Stimulated activated CD4-positive, alpha-beta T cell treated with anti-CD3 and anti-CD28 coated beads, Interleukin-15, amount 100 ng/mL, for 48 hours (primary cell): ENCODE measurements at regions not wholly inside any gene's neighbourhood (a gene's known extent, or its start where the extent isn't known, plus 50 kb on each side); places are given as distances from the start of the nearest gene placed in this dataset.
"Not testable (repeated sequence)": the region's sequence is repeated elsewhere in the genome, so short reads cannot be mapped to it uniquely, and the experiment has no call there.

Experiments
- DNase-seq, 2 donors: peaks; one replicate each; pipeline ENCODE4 v3.0.0-alpha.2; 2020; ENCODE audit warnings: low read depth in 2 of 2

GRCh38 chr9:86614871-86615849 lies 260.9 kb upstream of the TUT7 start:
- no peak for DNase-seq

DNA sequence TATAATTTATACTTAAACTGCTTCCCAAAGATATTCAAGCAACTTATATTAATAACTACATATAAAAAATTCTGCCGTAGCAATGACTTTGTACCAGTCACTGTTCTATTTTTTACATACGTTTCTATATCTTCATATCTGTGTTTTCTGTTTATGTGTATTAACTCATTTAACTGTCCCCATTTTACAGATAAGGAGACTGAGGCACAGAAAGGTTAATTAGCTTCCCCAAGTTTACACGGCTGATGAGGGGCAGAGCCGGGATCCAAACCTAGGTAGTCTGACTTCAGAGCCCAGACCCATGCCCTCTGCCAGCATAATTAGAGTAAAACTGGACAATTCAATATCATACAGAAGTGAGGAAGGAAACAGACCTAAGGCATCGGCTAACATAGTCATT lies 259.7 kb upstream of the TUT7 start:
- DNase-seq = no peak

- not testable (repeated sequence) for DNase-seq
Measured at GRCh38 chr9:86611534-86611933, 257.3 kb upstream of the TUT7 start.

DNA sequence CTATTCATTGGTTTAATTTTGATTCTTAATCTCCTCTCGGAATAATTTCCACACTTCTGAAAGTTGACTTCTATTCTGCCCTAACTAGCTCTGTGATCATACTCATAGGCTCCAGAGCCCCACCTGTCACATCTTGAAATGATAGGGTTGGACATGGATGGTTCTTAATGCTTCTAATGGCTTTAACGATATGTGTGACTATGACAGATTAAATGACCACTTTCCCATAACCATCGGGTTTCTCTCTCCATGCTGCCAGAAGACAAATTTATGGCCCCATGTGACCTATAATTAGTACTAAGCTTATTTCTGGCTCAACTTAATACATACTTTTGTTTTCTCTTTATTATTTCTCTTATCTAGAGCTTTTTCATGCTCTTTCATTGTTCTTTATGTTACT lies 251.1 kb upstream of the TUT7 start:
- no peak for DNase-seq

DNA sequence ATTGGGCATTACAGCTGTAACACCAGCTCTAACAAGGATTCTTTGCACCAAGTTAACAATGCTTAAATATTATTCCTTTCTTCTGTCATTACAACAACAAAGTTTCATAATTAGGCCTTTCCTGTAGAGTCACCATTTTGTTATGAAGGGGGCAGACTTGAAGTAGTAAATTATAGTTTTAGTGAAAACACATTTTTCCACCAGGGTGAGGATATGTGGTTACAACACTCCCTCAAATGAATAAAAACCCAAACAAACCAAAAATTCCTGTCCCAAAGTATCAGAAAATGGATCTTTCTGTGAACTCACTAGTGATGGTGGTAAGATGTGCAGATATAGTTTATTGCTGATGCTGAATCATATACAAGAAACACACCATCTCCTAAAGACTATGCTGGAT lies 250.5 kb upstream of the TUT7 start:
- no peak for DNase-seq

GRCh38 chr9:86602715-86603114 lies 248.5 kb upstream of the TUT7 start:
- no peak for DNase-seq

- no peak for DNase-seq
Measured at GRCh38 chr9:86601697-86602096, 247.5 kb upstream of the TUT7 start.

GRCh38 chr9:86600977-86601376 lies 246.8 kb upstream of the TUT7 start:
- DNase-seq = no peak

GRCh38 chr9:86600291-86600690 lies 246.1 kb upstream of the TUT7 start:
- no peak for DNase-seq

- DNase-seq = no peak
Measured at GRCh38 chr9:86599561-86599960, 245.4 kb upstream of the TUT7 start.

DNA sequence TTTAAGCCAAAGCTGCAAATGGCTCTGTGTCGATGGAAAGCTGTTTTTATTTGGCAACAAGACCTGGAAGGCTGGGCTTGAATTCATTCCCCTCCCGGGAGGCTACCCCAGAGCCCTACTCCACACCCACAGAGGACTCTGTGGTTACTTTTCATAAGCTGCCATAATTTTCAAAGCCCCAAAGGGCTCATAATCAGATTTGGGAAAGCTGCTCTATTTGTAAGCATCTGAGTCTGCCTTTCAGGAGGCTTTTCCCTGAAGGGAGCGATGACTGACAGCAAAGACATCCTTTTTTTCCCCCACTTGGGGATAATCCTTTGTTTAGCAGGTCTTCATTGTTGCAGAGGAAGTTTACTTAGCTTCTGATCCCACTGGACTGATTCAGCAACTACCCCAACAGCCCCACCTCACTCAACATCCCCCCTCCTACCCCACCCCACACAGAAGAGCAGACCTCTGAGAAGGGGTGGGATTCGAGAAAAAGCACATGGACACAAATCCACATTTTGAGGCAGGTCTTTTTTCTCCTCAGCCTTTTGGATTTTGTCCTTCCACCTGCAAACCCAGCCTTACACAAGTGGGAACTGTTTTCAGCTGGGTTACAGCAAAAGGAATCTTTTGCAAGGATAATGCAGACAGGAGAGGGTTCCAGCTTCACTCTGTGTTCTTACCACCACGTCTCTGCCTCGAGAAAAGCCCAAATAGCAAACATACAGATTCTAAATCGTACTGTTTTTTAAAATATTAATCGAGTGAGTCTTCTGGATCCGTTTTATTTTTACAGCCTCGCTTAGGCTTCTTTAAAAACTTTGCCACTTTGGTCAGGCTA lies 244.4 kb upstream of the TUT7 start:
- no peak for DNase-seq

DNA sequence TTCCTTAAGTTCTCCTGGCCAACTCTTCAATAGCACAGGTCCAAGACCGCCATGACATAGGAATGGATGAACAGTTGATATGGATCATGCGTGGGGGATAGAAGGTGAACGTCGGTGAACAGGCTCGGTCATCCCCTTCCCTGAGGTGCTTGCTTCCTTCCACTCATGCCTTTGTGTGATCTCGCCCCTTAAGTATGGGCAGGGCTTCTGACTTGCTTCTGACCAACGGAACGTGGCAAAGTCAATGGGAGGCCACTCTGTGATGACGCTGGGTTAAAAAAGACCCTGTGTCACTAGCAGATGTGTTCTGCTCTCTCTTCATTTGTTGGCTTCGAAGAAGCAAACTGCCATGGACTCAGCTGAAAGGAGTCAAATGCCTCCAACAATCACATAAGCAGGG lies 240.5 kb upstream of the TUT7 start:
- no peak for DNase-seq

- no peak for DNase-seq
Measured at GRCh38 chr9:86591472-86591871, 237.3 kb upstream of the TUT7 start.

GRCh38 chr9:86589730-86590129 lies 235.5 kb upstream of the TUT7 start:
- DNase-seq = no peak

- DNase-seq = no peak
Measured at GRCh38 chr9:86589273-86589672, 235.1 kb upstream of the TUT7 start.

- no peak for DNase-seq
Measured at GRCh38 chr9:86586144-86586494, 231.9 kb upstream of the TUT7 start.

DNA sequence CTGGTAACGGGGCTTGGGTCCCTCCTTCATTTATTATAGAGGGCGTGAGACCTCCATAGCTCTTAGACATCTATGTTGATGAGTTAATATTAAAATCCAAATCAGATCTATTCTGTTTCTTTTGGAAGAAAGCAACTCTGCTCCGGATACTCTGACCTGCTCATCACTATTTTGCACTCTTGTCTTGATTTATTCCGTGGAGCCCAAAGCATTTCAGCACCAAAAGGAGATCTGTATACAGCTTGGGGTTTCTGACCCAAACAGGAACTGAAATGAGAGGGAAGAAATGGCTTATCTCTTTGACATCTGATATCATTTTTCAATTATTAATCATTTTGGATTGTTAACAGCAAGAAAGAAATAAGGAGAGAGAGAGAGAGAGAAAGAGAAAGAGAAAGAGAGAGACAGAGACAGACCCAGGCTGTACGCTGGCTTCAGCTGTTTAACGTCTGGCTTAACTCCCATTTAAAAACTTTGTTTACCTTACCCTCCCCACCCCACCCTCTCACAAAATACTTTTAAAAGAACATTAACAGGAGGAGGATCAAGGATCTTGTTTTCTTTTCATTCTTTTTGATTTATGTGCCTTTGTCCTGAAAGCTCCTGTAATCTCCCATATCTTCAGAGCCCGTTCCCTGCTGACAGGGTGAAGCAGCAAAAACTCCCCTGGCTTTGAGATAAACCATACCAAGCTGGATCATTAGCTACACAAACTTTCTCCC lies 231.4 kb upstream of the TUT7 start:
- no peak for DNase-seq

GRCh38 chr9:86580688-86581087 lies 226.5 kb upstream of the TUT7 start:
- DNase-seq = no peak

DNA sequence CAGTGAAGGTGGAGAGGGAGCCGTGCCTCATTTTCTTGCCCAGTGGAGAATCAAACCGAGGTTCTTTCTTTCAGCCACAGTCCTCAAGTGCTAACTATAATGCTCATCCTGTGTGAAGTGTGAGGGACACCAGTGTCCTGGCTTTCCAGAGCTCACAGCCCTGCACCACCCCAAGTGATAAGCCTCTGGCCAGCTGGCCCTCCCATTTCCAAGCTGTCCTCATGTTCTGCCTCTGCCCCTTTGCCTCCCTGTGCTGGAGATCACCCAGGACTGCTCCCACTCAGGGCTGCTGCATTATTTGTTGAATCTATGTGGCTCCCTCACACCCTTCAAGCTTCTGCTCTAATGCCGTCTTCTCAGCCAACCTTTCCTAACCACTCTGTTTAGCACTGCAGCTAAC lies 224.5 kb upstream of the TUT7 start:
- DNase-seq = no peak

- DNase-seq = no peak
Measured at GRCh38 chr9:86577420-86578333, 223.5 kb upstream of the TUT7 start.

GRCh38 chr9:86575825-86576525 lies 221.8 kb upstream of the TUT7 start:
- no peak for DNase-seq
